Right atrium auricular region (tissue), 2 donors: ENCODE measurements at regions not wholly inside any gene's neighbourhood (a gene's known extent, or its start where the extent isn't known, plus 50 kb on each side); places are given as distances from the start of the nearest gene placed in this dataset.

Source experiments
- DNase-seq: peaks from one replicate; pipeline ENCODE4 v3.0.0-alpha.2; 2019; ENCODE audit warnings: low spot score
- H3K27ac ChIP-seq, 2 donors: fragments of 200-600 bp; sonication (generic); 1 replicate in 1 of 2; 2 replicates in 1 of 2; pipeline ENCODE4 v1.5.1; 2016 to 2019
- H3K27me3 ChIP-seq, 2 donors: fragments of 200-600 bp; sonication (generic); one replicate each; pipeline versions ENCODE4 v1.5.1 to v1.6.0; 2017 to 2019
- H3K36me3 ChIP-seq: fragments of 200-600 bp; sonication (generic); one replicate; pipeline ENCODE4 v1.5.1; 2016
- H3K4me1 ChIP-seq, 2 donors: fragments of 200-600 bp; sonication (generic); one replicate each; pipeline versions ENCODE4 v1.5.1 to v1.6.0; 2017 to 2019
- H3K4me3 ChIP-seq, 2 donors: fragments of 200-600 bp; sonication (generic); 1 replicate in 1 of 2; 2 replicates in 1 of 2; pipeline ENCODE4 v1.5.1; 2017 to 2019; ENCODE audit warnings: mild to moderate bottlenecking in 1 of 2, moderate library complexity in 1 of 2
- H3K9me3 ChIP-seq, 2 donors: fragments of 200-600 bp; sonication (generic); one replicate each; pipeline ENCODE4 v1.5.1; 2019
- TF ChIP-seq, protein P1 (sequence below), 2 donors: fragments of 200-600 bp; sonication (generic); IDR thresholded peaks; one replicate each; pipeline ENCODE4 v1.5.1; 2019; ENCODE audit warnings: antibody characterized with exemption in 2 of 2

GRCh38 chr7:131190146-131190545 is 137.5 kb upstream of the MKLN1 start:
- TF ChIP-seq, protein P1, sequence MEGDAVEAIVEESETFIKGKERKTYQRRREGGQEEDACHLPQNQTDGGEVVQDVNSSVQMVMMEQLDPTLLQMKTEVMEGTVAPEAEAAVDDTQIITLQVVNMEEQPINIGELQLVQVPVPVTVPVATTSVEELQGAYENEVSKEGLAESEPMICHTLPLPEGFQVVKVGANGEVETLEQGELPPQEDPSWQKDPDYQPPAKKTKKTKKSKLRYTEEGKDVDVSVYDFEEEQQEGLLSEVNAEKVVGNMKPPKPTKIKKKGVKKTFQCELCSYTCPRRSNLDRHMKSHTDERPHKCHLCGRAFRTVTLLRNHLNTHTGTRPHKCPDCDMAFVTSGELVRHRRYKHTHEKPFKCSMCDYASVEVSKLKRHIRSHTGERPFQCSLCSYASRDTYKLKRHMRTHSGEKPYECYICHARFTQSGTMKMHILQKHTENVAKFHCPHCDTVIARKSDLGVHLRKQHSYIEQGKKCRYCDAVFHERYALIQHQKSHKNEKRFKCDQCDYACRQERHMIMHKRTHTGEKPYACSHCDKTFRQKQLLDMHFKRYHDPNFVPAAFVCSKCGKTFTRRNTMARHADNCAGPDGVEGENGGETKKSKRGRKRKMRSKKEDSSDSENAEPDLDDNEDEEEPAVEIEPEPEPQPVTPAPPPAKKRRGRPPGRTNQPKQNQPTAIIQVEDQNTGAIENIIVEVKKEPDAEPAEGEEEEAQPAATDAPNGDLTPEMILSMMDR (IDR thresholded peaks at IDR 0.05): no peak
- no peak for DNase-seq
- Histone ChIP-seq H3K9me3 (no peaks in the 10 kb centered on the region), H3K27ac (no peak overlapping the region), H3K4me3 (no peak overlapping the region), H3K27me3 (no peaks in the 10 kb centered on the region), H3K4me1 (peaks cover 0 to 31% of the 10 kb centered on the region in 2 donors), H3K36me3 (no peaks in the 10 kb centered on the region)

GRCh38 chr7:131190581-131190980 is 137.1 kb upstream of the MKLN1 start:
- H3K27me3 ChIP-seq: no peaks in the 10 kb centered on the region
- TF ChIP-seq, protein P1 (IDR thresholded peaks at IDR 0.05): no peak
- DNase-seq: no peak
- no peaks in the 10 kb centered on the region for H3K36me3 ChIP-seq
- no peak overlapping the region for H3K4me3 ChIP-seq
- peaks cover 0 to 31% of the 10 kb centered on the region in 2 donors for H3K4me1 ChIP-seq
- no peaks in the 10 kb centered on the region for H3K9me3 ChIP-seq
- H3K27ac ChIP-seq: no peak overlapping the region

DNA sequence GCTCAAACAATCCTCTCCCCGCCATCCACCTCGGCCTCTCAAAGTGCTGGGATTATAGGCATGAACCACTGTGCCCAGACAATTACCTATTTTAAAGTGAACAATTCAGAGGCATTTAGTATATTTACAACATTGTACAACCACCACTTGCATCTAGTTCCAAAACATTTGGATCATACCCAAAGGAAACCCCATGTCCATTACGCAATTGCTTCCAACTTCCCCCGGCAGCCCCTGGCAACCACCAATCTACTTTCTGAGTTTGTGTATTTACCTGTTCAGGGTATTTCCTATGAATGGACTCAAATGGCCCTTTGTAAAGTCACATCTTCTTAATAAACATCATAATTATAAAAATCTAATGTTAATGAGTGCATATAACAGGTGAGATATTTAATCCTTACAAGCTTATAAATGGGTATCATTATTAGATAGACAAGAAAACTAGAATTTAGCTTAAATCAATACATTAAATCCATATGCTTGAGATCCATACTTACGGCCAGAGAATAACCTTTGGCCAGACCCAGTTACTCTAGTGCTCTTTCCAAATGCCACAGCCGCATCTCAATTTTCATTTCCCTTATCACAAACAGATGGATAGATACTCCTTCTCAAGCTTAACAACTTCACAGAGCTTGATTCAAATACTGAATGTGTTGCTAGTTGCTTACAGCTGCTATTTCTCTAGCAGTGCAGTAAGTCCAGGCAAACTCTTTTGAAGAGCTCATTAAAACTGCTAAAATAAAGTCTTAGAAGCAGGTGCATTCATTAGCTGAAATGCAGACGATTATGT is 133.4 kb upstream of the MKLN1 start:
- no peak overlapping the region for H3K27ac ChIP-seq
- H3K36me3 ChIP-seq: no peaks in the 10 kb centered on the region
- peaks cover 0 to 13% of the 10 kb centered on the region in 2 donors for H3K4me1 ChIP-seq
- H3K27me3 ChIP-seq: no peaks in the 10 kb centered on the region
- DNase-seq: no peak
- no peaks in the 10 kb centered on the region for H3K9me3 ChIP-seq
- no peak overlapping the region for H3K4me3 ChIP-seq
- TF ChIP-seq, protein P1 (IDR thresholded peaks at IDR 0.05): no peak

DNA sequence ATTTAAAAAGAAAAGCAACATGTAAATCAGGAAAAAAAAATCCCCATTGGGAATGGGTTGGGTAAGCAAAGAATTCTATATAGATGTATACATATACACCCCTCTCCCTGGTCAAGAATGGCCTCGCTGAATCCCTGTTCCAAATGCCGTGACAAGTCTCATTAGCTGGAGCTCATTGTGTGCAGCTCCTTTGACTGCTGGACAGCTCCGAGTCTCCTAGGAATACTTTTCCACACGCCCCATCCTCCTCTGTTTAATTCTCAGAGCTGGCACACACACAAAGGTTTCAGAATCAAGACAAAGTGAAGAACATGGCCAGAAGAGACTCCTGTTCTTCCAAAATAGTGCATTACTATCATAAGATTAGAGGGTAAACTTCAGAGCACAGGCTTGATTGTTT is 130.9 kb upstream of the MKLN1 start:
- Histone ChIP-seq H3K36me3 (no peaks in the 10 kb centered on the region), H3K27ac (no peak overlapping the region), H3K9me3 (no peaks in the 10 kb centered on the region), H3K4me1 (no peaks in the 10 kb centered on the region), H3K4me3 (no peak overlapping the region), H3K27me3 (no peaks in the 10 kb centered on the region)
- TF ChIP-seq, protein P1 (IDR thresholded peaks at IDR 0.05): no peak
- no peak for DNase-seq

DNA sequence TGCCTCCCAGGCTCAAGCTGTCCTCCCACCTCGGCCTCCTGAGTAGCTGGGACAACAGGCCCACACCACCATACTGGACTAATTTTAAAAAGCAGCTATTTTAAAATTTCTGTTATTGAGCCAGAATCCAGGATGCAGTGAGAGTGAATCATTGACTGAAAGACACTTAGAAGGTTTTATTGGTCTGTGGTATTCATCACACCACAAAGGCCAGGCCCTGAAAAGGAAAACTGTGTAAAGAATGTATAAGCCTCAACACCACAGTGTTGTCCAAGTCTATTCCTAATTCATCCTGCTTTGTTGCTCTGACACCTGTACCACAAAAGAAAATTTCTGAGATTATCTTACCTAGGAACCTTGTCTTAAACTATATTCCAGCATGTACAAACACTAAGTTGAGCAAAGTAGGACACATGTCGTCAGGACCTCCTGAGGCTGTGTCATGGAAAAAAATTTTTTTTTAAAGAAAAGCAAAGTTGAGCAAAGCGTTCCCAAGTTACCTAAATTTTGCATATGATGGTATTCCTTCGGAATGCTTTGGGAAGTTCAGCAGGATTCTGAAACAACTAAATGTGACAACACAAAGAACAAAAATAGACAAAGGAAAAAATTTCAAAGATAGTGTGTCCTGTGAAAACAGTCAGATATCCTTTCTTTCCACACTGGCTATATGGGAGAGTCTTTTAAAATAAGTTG is 129.6 kb upstream of the MKLN1 start:
- TF ChIP-seq, protein P1 (IDR thresholded peaks at IDR 0.05): no peak
- Histone ChIP-seq H3K9me3 (no peaks in the 10 kb centered on the region), H3K4me3 (no peak overlapping the region), H3K36me3 (no peaks in the 10 kb centered on the region), H3K4me1 (no peaks in the 10 kb centered on the region), H3K27me3 (no peaks in the 10 kb centered on the region), H3K27ac (no peak overlapping the region)
- DNase-seq: no peak
